ENCODE measurements at regions not wholly inside any gene's neighbourhood (a gene's known extent, or its start where the extent isn't known, plus 50 kb on each side); places are given as distances from the start of the nearest gene placed in this dataset.
"Not testable (repeated sequence)": the region's sequence is repeated elsewhere in the genome, so short reads cannot be mapped to it uniquely, and the experiment has no call there.

- H3K27me3 ChIP-seq (replicated peaks in 1 of 4; ENCODE audit: control extremely low read depth in 1 of 4, control insufficient read depth in 3 of 4, insufficient read depth in 4 of 4, low read length in 3 of 4): no peaks in the 10 kb centered on the region
- H3K4me1 ChIP-seq (ENCODE audit: control insufficient read depth in 2 of 2, insufficient read depth in 2 of 2, low read length in 2 of 2): peaks cover 26 to 42% of the 10 kb centered on the region in 2 donors
- Mint-ChIP-seq H3K27ac (peak overlapping the region; percentile 68), H3K9me3 (ENCODE audit: insufficient read depth) (no peaks in the 10 kb centered on the region), H3K27me3 (no peaks in the 10 kb centered on the region), H3K4me1 (peaks cover 46% of the 10 kb centered on the region), H3K4me3 (no peak overlapping the region)
- ChIA-PET CTCF (interaction anchor here (0.7 to 2.0 kb wide), 2 partner anchors 46 to 193 kb away, joined by 3 to 5 read pairs; no protein-coding TSS in a partner anchor), POLR2A (interaction anchor here (0.5 kb wide), 1 partner anchor 51 kb away, joined by 5 read pairs; no protein-coding TSS in a partner anchor)
- WGBS (ENCODE audit: insufficient coverage): 97% methylated on average over 3 of the region's 3 CpGs
- no peaks in the 10 kb centered on the region for H3K9me3 ChIP-seq (ENCODE audit: control extremely low read depth in 1 of 3, control insufficient read depth in 2 of 3, insufficient read depth in 1 of 3, low read length in 2 of 3)
- DNase-seq: no peak
- H2AFZ ChIP-seq (ENCODE audit: insufficient read depth, low read depth, low read length, poor library complexity, severe bottlenecking): no peak overlapping the region
- H4K20me1 ChIP-seq (ENCODE audit: control insufficient read depth, insufficient read depth, low read length, poor library complexity, severe bottlenecking): no peaks in the 10 kb centered on the region
- no peak overlapping the region for H3K4me3 ChIP-seq (ENCODE audit: control extremely low read depth in 1 of 5, extremely low read depth in 1 of 5, insufficient read depth in 1 of 5, low read depth in 2 of 5, low read length in 4 of 5)
- intact Hi-C loops (cut with micrococcal nuclease): no loop called here
- no peaks in the 10 kb centered on the region for H3K79me2 ChIP-seq (ENCODE audit: control insufficient read depth, insufficient read depth, low read length)
- no peak for TF ChIP-seq CTCF (IDR thresholded peaks at IDR 0.05)
- TF ChIP-seq EZH2 (IDR thresholded peaks at IDR 0.05; ENCODE audit: borderline replicate concordance, insufficient read depth, low read depth, low read length, poor library complexity, severe bottlenecking): no peak
- no peak for ATAC-seq (ENCODE audit: low read depth)
- H3K9ac ChIP-seq (ENCODE audit: low read length): no peak overlapping the region
- no peak overlapping the region for H3K27ac ChIP-seq (ENCODE audit: low read length in 2 of 2)
- no peaks in the 10 kb centered on the region for H3K36me3 ChIP-seq (replicated peaks in 1 of 2; ENCODE audit: control extremely low read depth in 1 of 2, control insufficient read depth in 1 of 2, extremely low read depth in 1 of 2, insufficient read depth in 2 of 2, low read length in 1 of 2)
- no peak overlapping the region for H3K4me2 ChIP-seq (replicated peaks; ENCODE audit: low read depth, low read length, poor library complexity, severe bottlenecking)
Observed at GRCh38 chr1:26630634-26631033, 65.2 kb upstream of the ARID1A start.

DNA sequence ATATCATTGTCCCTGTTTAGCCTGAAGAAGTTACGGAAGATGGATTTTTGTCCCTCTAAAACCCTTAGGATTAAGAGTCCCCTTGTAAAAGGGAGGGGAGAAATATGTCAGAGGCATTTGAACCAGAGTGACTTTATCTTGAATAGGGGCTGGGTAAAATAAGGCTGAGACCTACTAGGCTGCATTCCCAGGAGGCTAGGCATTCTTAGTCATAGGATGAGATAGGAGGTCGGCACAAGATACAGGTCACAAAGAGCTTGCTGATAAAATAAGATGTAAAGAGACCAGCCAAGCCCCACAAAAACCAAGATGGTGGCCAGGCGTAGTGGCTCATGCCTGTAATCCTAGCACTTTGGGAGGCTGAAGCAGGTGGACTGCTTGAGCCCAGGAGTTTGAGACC is 60.0 kb upstream of the ARID1A start:
- H3K4me3 ChIP-seq (ENCODE audit: control extremely low read depth in 1 of 5, extremely low read depth in 1 of 5, insufficient read depth in 1 of 5, low read depth in 2 of 5, low read length in 4 of 5); H3K9me3 Mint-ChIP-seq (ENCODE audit: insufficient read depth); H4K20me1 ChIP-seq (ENCODE audit: control insufficient read depth, insufficient read depth, low read length, poor library complexity, severe bottlenecking); H3K4me2 ChIP-seq (replicated peaks; ENCODE audit: low read depth, low read length, poor library complexity, severe bottlenecking); H3K36me3 ChIP-seq (replicated peaks in 1 of 2; ENCODE audit: control extremely low read depth in 1 of 2, control insufficient read depth in 1 of 2, extremely low read depth in 1 of 2, insufficient read depth in 2 of 2, low read length in 1 of 2); H3K27ac Mint-ChIP-seq; H3K9me3 ChIP-seq (ENCODE audit: control extremely low read depth in 1 of 3, control insufficient read depth in 2 of 3, insufficient read depth in 1 of 3, low read length in 2 of 3); H3K27me3 ChIP-seq (replicated peaks in 1 of 4; ENCODE audit: control extremely low read depth in 1 of 4, control insufficient read depth in 3 of 4, insufficient read depth in 4 of 4, low read length in 3 of 4); H2AFZ ChIP-seq (ENCODE audit: insufficient read depth, low read depth, low read length, poor library complexity, severe bottlenecking); DNase-seq; intact Hi-C loops (cut with micrococcal nuclease); POLR2A ChIA-PET; H3K9ac ChIP-seq (ENCODE audit: low read length); CTCF ChIA-PET; H3K27ac ChIP-seq (ENCODE audit: low read length in 2 of 2); H3K27me3 Mint-ChIP-seq; H3K4me3 Mint-ChIP-seq; ATAC-seq (ENCODE audit: low read depth); H3K79me2 ChIP-seq (ENCODE audit: control insufficient read depth, insufficient read depth, low read length): not testable (repeated sequence)
- 88% methylated on average over 1 of the region's 3 CpGs for WGBS (ENCODE audit: insufficient coverage)
- H3K4me1 Mint-ChIP-seq: peaks cover 28% of the 10 kb centered on the region
- H3K4me1 ChIP-seq (ENCODE audit: control insufficient read depth in 2 of 2, insufficient read depth in 2 of 2, low read length in 2 of 2): peaks cover 4 to 25% of the 10 kb centered on the region in 2 donors
